B cell (primary cell): ENCODE measurements at regions not wholly inside any gene's neighbourhood (a gene's known extent, or its start where the extent isn't known, plus 50 kb on each side); places are given as distances from the start of the nearest gene placed in this dataset.

Experiments
- CTCF ChIP-seq: fragments of 200-600 bp; IDR thresholded peaks from one replicate; pipeline ENCODE4 v1.8.0; 2022; ENCODE audit warnings: antibody characterized with exemption, mild to moderate bottlenecking
- EZH2 ChIP-seq: IDR thresholded peaks from 2 replicates; pipeline ENCODE4 v1.6.1; 2012; ENCODE audit warnings: borderline replicate concordance, low read depth, mild to moderate bottlenecking, moderate library complexity, low read length; ENCODE audit not compliant: insufficient read depth, poor library complexity, severe bottlenecking

- TF ChIP-seq CTCF (no peak), EZH2 (no peak)
These were observed 147.4 kb upstream of the SIX2 start for GRCh38 chr2:45156605-45157004.
